Stimulated activated naive CD4-positive, alpha-beta T cell treated with Interleukin-2 at 50 U/mL for 16 hours (primary cell): ENCODE measurements at regions not wholly inside any gene's neighbourhood (a gene's known extent, or its start where the extent isn't known, plus 50 kb on each side); places are given as distances from the start of the nearest gene placed in this dataset.

Experiments used
- DNase-seq: peaks from one replicate; lab custom pipeline; 2025; lab: John Stamatoyannopoulos, UW

- no peak for DNase-seq
Observed at GRCh38 chr5:35316611-35317274, 86.5 kb upstream of the PRLR start.

DNA sequence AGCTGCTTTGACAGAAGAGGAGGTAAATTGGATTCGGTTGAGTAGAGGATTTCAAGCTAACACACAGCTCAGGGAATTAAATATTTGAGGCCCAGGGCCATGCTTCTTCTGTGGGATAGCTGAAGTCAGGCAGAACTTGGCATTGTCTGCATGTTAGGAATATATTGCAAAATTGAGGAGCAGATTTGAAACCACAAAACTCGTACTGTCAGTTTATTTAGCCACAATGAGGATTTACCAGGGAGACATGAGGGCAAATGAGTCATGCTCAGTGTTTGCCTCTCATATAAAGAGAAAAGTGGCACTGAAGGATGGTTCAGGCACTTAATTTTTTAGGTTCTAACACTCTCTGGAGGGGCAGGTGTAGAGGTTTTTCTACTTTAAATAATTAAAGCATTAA is 83.0 kb upstream of the PRLR start:
- no peak for DNase-seq

DNA sequence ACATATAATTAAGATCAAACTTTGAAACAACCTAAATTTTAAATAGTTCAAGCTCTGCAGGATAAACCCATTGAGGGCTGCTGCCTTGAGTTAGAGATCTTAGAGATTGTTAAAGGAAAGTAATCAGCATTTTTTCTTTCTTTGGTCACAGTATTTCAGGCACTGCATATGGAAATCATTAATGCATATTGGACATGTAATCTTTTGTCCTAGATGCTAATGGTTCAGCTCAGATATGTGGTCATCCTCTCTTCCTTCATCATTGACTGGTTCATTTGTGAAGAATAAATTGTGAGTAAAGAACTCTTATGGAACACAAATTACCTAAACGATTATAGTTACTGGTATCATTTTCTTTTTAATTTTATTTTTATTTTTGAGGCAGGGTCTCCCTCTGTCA is 82.0 kb upstream of the PRLR start:
- no peak for DNase-seq

GRCh38 chr5:35309365-35310130 is 79.3 kb upstream of the PRLR start:
- DNase-seq = no peak

- DNase-seq = no peak
Observed at GRCh38 chr5:35308421-35308820, 78.1 kb upstream of the PRLR start.

- DNase-seq = no peak
Observed at GRCh38 chr5:35306716-35307365, 76.6 kb upstream of the PRLR start.

- DNase-seq = no peak
Observed at GRCh38 chr5:35305336-35306020, 75.2 kb upstream of the PRLR start.

DNA sequence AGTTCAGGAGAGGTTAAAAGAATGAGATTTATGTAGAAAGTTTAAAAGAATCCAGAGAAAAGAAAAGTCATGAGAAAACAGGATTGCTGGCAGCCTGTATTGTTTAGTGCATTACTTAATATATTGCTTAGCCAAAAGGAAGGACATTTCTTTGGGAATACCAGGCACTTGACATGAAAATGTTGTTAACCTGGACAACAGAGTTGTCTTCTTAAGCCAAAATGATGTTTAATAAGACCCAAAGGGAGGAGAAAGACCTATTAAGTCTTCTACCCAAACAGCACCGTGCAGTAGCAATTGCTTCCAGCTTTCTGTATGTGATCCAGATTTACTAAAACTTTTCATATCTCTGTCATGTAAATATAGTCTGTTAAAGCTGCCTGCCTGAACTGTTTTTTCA is 74.0 kb upstream of the PRLR start:
- no peak for DNase-seq

DNA sequence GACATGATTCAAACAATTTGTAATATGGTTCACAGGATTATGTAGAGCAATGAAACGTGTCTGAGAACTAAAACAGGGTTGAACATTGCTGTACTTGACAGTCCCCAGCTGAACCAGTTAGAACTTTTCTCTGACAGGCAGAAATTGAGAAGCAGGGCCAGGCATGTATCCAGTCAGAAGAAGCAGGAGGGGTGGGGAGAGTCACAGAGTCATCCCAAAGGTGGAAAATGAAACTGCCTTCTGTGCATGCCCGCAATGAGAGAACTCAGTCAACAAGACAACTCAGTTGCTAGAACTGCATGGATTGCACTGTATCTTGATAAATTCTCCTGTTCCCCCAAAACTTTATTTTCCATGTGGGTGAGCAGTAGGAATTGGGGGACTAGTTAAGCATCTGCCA is 72.9 kb upstream of the PRLR start:
- DNase-seq = no peak

- DNase-seq = no peak
Observed at GRCh38 chr5:35302544-35302943, 72.3 kb upstream of the PRLR start.

GRCh38 chr5:35297755-35298154 is 67.5 kb upstream of the PRLR start:
- DNase-seq = no peak

DNA sequence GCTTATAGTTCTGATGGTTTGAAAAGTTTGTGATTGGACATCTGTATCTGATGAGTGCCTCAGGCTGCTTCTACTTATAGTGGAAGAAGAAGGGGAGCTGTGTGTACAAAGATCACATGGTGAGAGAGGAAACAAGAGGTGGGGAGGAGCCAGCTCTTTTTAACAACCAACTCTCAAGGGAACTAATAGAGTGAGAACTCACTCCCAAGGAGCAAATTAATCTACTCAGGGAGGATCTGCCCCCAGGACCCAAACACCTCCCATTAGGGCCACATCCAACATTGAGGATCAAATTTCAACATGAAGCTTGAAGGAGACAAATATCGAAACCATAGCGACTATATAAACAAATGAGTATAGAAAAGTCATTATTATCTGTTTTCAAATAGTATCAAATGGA is 64.7 kb upstream of the PRLR start:
- no peak for DNase-seq

GRCh38 chr5:35294017-35294416 is 63.7 kb upstream of the PRLR start:
- no peak for DNase-seq

DNA sequence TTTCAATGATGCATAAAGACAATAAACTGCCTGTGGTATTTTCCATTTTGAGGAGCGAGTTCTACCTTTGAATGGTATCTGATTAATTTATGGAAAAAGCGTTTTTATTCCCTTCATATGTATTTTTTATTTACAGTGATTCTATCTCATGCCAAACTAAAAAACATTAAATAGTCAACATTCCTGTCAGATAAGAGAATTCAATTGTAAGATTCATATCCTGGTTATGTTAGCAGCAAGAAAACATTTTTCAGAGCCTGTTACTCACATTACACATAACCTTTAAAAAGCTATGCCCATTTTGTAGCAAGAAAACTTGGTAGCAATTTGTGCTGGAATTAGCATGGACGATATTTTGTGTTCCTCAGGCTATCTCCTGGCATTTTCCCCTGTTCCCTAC is 55.1 kb upstream of the PRLR start:
- DNase-seq = no peak

- DNase-seq = no peak
Observed at GRCh38 chr5:35285011-35285410, 54.7 kb upstream of the PRLR start.

DNA sequence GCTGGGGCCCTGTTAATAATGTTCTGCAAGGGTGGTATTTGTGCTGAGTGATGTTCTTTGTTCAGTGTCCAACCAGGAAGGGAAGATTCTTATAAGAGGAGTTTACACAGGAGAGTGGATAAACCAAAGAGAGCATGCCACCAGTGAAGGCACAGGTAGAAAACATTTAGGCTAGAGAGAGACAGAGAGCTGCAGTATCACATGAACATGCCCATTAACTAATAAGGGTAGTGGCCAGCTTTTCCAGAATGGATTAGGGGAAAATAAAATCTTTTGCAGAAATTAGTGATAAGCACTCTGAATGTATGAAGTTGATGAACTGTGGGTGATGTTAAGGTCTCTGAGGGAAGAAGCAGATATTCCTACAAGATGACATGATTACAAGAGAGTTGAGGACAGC is 54.1 kb upstream of the PRLR start:
- no peak for DNase-seq

GRCh38 chr5:35282810-35283209 is 52.5 kb upstream of the PRLR start:
- no peak for DNase-seq

DNA sequence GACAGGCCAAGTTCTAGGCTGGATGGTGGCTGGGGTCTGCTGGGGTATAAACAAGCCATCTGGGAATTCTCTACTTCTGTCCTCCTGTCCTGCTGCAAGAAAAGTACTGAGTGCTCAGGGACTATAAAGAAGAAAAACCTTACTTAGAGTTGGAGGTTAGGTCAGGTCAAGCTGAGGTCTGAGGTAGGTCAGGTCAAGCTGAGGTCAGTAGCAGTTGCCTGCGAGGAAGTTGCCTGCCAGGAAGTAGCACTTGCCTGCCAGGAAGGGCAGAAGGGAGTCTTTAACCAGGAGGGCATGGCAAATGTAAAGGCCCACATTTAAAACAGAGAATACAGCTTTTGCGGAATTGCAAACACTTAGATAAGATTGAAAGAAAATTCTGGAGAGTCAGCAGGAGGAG is 51.3 kb upstream of the PRLR start:
- no peak for DNase-seq
